Medulla oblongata (tissue), 1 donor: ENCODE measurements at regions not wholly inside any gene's neighbourhood (a gene's known extent, or its start where the extent isn't known, plus 50 kb on each side); places are given as distances from the start of the nearest gene placed in this dataset.

Experiments used
- DNase-seq: peaks from one replicate; pipeline ENCODE4 v3.0.0-alpha.2; 2015; ENCODE audit errors: extremely low spot score

- no peak for DNase-seq
Observed at GRCh38 chr1:4270651-4271337, 370.7 kb upstream of the C1orf174 start.

GRCh38 chr1:4271338-4271998, 371.4 kb upstream of the C1orf174 start:
- no peak for DNase-seq

GRCh38 chr1:4272568-4272967, 372.5 kb upstream of the C1orf174 start:
- no peak for DNase-seq

- no peak for DNase-seq
Observed at GRCh38 chr1:4273243-4273642, 373.2 kb upstream of the C1orf174 start.

GRCh38 chr1:4273747-4274146, 373.7 kb upstream of the C1orf174 start:
- DNase-seq = no peak

- DNase-seq = no peak
Observed at GRCh38 chr1:4275083-4275482, 375.0 kb upstream of the C1orf174 start.

- DNase-seq = no peak
Observed at GRCh38 chr1:4276238-4276637, 376.2 kb upstream of the C1orf174 start.

- DNase-seq = no peak
Observed at GRCh38 chr1:4277598-4277997, 376.8 kb upstream of the AJAP1 start.

- DNase-seq = no peak
Observed at GRCh38 chr1:4284976-4285375, 369.4 kb upstream of the AJAP1 start.

- no peak for DNase-seq
Observed at GRCh38 chr1:4292861-4293260, 361.5 kb upstream of the AJAP1 start.

- no peak for DNase-seq
Observed at GRCh38 chr1:4298361-4299083, 355.9 kb upstream of the AJAP1 start.

- no peak for DNase-seq
Observed at GRCh38 chr1:4301007-4301406, 353.4 kb upstream of the AJAP1 start.

GRCh38 chr1:4303303-4303702, 351.1 kb upstream of the AJAP1 start:
- no peak for DNase-seq

GRCh38 chr1:4305526-4306301, 348.7 kb upstream of the AJAP1 start:
- DNase-seq = no peak

GRCh38 chr1:4306559-4307467, 347.6 kb upstream of the AJAP1 start:
- no peak for DNase-seq

- DNase-seq = no peak
Observed at GRCh38 chr1:4307468-4307845, 347.0 kb upstream of the AJAP1 start.

- DNase-seq = no peak
Observed at GRCh38 chr1:4307911-4308545, 346.4 kb upstream of the AJAP1 start.

- no peak for DNase-seq
Observed at GRCh38 chr1:4308806-4309205, 345.6 kb upstream of the AJAP1 start.

GRCh38 chr1:4309676-4310320, 344.6 kb upstream of the AJAP1 start:
- DNase-seq = no peak

GRCh38 chr1:4310396-4310923, 343.9 kb upstream of the AJAP1 start:
- no peak for DNase-seq
